VCaP (cell line): ENCODE measurements at regions not wholly inside any gene's neighbourhood (a gene's known extent, or its start where the extent isn't known, plus 50 kb on each side); places are given as distances from the start of the nearest gene placed in this dataset.
A peak's percentile ranks its signal among the peaks of the same experiment; 100 is the strongest.

Experiments
- H3K27ac ChIP-seq: fragments of 450-650 bp; 2 replicates; pipeline ENCODE4 v1.5.1; 2017
- TF ChIP-seq, protein P1 (sequence below): fragments of 450-650 bp; conservative IDR thresholded peaks from 2 replicates; pipeline ENCODE4 v1.5.1; 2017; ENCODE audit warnings: mild to moderate bottlenecking, moderate library complexity

DNA sequence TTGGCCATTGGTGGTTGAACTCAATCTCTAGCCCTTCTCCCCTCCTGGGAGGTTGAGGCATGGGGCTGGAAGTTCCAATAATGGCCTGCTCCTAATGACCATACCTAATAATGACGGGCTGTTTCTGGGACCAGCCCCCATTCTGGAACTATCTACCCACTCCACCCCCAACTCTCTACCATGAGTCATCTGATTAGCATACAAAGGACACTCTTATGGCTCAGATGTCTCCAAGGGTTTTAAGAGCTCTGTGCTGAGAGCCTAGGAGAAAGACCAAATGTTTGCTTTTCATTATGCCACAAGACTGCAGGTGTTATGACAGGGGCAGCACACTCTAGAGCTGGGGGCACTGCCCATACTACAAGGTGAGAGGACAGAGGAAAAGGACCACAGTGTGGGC, 137.0 kb upstream of the NCKAP5 start:
- no peak overlapping the region for H3K27ac ChIP-seq
- TF ChIP-seq, protein P1, sequence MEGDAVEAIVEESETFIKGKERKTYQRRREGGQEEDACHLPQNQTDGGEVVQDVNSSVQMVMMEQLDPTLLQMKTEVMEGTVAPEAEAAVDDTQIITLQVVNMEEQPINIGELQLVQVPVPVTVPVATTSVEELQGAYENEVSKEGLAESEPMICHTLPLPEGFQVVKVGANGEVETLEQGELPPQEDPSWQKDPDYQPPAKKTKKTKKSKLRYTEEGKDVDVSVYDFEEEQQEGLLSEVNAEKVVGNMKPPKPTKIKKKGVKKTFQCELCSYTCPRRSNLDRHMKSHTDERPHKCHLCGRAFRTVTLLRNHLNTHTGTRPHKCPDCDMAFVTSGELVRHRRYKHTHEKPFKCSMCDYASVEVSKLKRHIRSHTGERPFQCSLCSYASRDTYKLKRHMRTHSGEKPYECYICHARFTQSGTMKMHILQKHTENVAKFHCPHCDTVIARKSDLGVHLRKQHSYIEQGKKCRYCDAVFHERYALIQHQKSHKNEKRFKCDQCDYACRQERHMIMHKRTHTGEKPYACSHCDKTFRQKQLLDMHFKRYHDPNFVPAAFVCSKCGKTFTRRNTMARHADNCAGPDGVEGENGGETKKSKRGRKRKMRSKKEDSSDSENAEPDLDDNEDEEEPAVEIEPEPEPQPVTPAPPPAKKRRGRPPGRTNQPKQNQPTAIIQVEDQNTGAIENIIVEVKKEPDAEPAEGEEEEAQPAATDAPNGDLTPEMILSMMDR = no peak

DNA sequence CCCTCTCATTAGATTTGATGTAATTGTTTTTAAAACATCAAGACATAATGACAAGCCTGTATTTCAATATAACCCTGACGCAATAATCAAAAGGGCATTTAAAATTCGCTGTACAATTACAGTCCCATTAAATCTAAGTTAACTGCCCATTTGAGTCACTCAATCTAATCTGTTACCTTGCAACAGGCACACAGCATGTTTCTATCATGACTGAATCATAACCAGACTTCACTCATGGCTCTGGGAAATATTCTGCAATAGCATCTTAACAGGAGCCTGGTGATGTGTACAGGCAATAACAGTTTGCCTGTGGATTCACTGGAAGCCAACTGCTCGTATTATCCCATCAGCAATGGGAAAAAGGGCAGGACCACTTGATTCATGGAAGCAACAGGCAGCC, 142.3 kb upstream of the NCKAP5 start:
- TF ChIP-seq, protein P1 = no peak
- H3K27ac ChIP-seq = no peak overlapping the region

DNA sequence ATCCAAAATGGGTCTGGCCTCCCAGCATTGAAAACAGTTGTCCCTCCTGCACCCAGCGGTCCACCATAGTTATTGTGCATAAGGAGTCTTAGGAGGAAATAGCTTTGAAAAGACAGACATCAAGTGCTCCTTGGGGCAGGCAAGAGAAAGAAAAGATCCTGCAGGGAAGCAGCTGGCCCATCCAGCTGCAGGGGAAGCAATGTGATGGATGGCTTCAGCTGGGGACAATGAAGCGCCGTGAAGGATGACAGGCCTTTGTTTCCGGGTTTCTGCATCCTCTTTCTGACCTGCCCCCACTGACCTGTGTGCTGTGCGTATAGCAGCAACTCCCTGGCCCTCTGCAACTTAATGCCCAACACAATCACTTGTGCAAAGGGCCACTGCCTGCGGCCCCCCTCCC, 142.9 kb upstream of the NCKAP5 start:
- TF ChIP-seq, protein P1 = no peak
- no peak overlapping the region for H3K27ac ChIP-seq

DNA sequence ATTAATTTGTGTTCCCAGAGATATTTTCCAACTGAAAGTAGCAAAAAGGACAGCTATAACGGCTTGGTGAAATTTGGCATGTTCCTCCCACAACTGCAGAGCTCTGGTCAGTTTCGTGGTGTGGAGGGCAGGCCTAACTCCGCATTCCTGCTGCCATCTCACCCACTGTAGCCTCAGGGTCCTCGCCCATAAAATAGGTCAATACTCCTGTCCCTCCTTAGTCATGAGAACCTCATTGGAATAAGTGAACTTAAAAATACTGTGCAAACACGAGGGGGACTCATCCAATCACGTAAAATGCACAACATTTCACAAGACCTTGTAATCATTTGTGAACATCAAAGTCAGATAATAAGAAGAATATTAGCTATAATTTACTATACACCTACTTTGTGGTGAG, 143.5 kb upstream of the NCKAP5 start:
- H3K27ac ChIP-seq = no peak overlapping the region
- TF ChIP-seq, protein P1 = no peak

DNA sequence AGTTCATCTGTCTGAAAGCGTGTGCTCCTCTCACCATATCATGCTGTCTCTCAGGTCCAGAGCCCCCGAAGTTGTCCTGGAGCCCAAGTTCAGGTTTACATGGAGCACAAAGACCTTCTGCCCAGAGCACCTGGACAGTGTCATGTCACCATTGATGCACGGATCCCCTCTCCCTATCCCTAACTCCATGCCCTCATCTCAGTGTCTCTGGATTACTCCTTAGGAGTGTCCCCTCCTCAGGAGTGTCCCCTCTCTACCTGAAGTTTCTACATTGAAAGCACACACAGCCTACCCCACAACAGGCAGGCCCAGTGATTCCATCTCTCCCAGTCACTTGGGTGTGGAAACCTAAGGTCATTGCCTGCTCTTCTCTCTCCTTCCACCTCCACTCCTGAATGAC, 144.1 kb upstream of the NCKAP5 start:
- TF ChIP-seq, protein P1 = no peak

DNA sequence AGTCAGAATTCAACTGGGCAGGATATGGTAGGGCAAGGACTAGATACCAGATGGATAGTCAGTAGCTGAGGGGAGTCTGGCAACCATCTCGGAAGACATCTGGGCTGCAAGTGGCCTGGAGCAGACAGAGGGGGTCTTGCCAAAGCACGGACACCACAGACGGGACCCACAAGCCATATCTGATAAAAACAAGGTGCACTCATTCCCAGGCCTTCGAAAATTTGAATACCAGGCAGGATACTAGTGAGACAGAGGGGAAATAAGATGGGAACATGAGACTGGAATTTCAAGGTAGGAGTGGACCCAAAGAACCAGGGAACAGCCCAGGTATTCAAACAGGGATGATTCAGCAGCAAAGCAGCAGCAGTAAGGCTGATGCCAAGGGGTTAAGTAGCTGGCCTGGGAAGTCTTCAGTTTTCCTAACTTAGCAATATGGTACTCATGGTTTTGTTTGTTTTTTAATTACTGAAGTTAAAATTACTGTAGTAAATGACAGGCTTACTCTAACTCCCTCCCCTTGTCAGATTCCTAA, 144.9 kb upstream of the NCKAP5 start:
- H3K27ac ChIP-seq = no peak overlapping the region
- TF ChIP-seq, protein P1 = no peak

More for the DNA sequence above, 144.1 kb upstream of the NCKAP5 start:
- no peak overlapping the region for H3K27ac ChIP-seq

DNA sequence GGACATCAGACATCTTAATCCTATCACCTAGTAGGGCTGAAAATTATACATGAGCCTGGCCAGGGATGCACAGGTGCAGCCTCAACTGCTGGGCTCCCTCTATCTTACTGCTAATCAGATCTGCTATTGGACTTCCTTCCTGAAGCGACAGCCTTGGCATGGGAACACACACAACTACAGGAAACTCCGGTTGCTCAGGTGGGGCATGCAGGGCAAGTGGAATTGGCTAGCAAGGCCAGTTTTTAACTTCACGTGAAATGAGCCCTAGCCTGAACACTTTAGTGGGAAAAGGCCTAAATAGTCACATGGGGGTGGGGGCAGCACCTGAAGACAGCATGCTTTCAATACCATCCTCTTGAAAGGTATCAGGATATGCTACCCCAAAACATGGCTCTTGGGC, 147.9 kb upstream of the NCKAP5 start:
- H3K27ac ChIP-seq = peak overlapping the region; percentile 89
- TF ChIP-seq, protein P1 = no peak

DNA sequence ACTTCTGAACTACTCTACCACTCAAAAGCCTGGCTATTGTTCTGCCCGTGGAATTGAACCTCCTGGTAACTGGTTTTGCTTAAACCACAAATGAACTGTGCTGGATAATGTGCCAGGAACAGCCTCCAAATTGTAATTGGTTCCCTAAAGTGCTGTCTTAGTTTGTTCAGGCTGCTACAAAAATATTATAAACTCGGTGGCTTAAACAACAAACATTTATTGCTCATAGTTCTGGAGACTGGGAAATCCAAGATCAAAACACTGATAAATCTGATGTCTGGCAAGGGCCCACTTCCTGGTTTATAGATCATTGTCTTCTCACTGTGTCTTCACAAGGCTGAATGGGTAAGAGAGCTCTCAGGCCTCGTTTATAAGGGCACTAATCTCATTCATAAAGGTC, 149.2 kb upstream of the NCKAP5 start:
- TF ChIP-seq, protein P1 = no peak

More for the DNA sequence above, 149.2 kb upstream of the NCKAP5 start:
- H3K27ac ChIP-seq = peak overlapping the region; percentile 89
